HUES48 (cell line): ENCODE measurements at regions not wholly inside any gene's neighbourhood (a gene's known extent, or its start where the extent isn't known, plus 50 kb on each side); places are given as distances from the start of the nearest gene placed in this dataset.

Experiments
- H3K27ac ChIP-seq: one replicate; pipeline ENCODE4 v1.7.0; 2013; ENCODE audit warnings: low read depth, low read length, inconsistent platforms
- H3K27me3 ChIP-seq: 2 replicates; pipeline ENCODE4 v1.6.1; 2013; ENCODE audit warnings: mild to moderate bottlenecking, low read length; ENCODE audit not compliant: control insufficient read depth, insufficient read depth
- H3K36me3 ChIP-seq: 2 replicates; pipeline ENCODE4 v1.6.1; 2013; ENCODE audit warnings: low read length; ENCODE audit not compliant: control insufficient read depth, insufficient read depth
- H3K4me1 ChIP-seq: 2 replicates; pipeline ENCODE4 v1.6.1; 2013; ENCODE audit warnings: mild to moderate bottlenecking, low read length; ENCODE audit not compliant: control insufficient read depth, insufficient read depth
- H3K4me3 ChIP-seq: 2 replicates; pipeline ENCODE4 v1.5.1; 2013; ENCODE audit warnings: mild to moderate bottlenecking, low read depth, low read length
- H3K9ac ChIP-seq: 2 replicates; pipeline ENCODE4 v1.6.1; 2013; ENCODE audit warnings: mild to moderate bottlenecking, low read depth, low read length, moderate library complexity
- H3K9me3 ChIP-seq: 2 replicates; pipeline ENCODE4 v1.6.1; 2013; ENCODE audit warnings: low read length; ENCODE audit not compliant: control insufficient read depth, insufficient read depth

DNA sequence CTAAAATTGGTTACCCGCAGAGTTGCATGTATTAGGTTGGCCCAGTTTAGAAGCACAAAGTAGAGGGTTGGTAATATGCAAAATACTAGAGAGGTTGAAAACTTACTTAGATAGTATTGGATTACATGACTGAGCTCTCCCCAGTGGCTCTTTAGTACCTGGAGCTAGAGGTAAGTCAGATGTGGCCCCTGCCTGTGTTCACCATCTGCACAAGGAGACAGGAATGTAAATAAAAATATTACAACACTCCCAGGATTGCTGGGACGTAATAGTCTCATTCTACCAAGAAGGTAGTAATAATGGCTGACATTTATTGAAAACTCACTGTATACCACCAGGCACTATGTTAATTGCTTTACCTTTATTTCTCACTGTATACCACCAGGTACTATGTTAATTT lies 129.6 kb downstream of the SLC17A6 start:
- no peak overlapping the region for H3K27ac ChIP-seq
- H3K9me3 ChIP-seq = no peaks in the 10 kb centered on the region
- no peak overlapping the region for H3K4me3 ChIP-seq
- no peaks in the 10 kb centered on the region for H3K36me3 ChIP-seq
- H3K27me3 ChIP-seq = no peaks in the 10 kb centered on the region
- no peak overlapping the region for H3K9ac ChIP-seq
- H3K4me1 ChIP-seq = no peaks in the 10 kb centered on the region

DNA sequence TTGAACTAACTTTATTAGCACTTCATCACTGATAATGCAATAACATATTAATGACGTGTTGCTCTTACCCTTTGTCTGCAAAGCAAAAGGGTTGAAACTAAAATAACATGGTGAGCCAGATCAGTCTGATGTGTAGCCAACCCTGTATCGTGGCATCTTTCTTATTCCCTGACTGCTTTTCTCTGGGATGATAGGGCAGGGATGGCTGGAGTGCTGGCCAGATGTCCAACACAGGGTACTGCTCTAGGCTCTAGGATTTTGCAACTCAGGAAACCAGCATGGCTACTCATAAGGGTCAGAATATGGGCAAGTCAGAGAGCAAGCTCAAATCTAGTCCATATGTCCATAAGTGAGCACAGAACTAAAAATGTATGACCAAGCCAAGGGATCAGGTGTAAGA lies 129.1 kb downstream of the SLC17A6 start:
- Histone ChIP-seq H3K36me3 (no peaks in the 10 kb centered on the region), H3K4me3 (no peak overlapping the region), H3K9ac (no peak overlapping the region), H3K9me3 (no peaks in the 10 kb centered on the region), H3K4me1 (no peaks in the 10 kb centered on the region), H3K27me3 (no peaks in the 10 kb centered on the region), H3K27ac (no peak overlapping the region)

DNA sequence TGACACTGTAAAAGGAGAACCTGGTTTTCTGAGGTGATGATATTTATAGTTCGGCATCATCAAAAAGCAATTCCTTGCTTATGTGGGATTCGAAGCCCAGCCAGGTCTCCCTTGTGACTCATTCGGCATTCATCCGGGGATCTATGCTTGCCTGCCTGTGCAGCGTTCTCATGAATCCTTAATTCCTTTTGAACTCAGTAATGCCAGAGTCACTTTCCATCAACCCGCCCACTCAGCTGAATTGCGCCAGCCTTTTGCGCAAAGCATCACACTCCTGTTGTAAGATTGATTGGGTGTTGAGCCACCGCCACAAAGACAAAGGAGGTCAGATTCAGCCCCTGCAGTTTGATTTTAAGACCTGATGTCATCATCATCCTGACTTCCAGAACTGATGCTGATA lies 128.6 kb downstream of the SLC17A6 start:
- Histone ChIP-seq H3K4me3 (no peak overlapping the region), H3K27ac (no peak overlapping the region), H3K4me1 (no peaks in the 10 kb centered on the region), H3K36me3 (no peaks in the 10 kb centered on the region), H3K27me3 (no peaks in the 10 kb centered on the region), H3K9ac (no peak overlapping the region), H3K9me3 (no peaks in the 10 kb centered on the region)

- H3K36me3 ChIP-seq = no peaks in the 10 kb centered on the region
- no peak overlapping the region for H3K4me3 ChIP-seq
- H3K27me3 ChIP-seq = no peaks in the 10 kb centered on the region
- no peak overlapping the region for H3K27ac ChIP-seq
- no peaks in the 10 kb centered on the region for H3K9me3 ChIP-seq
- H3K4me1 ChIP-seq = no peaks in the 10 kb centered on the region
- no peak overlapping the region for H3K9ac ChIP-seq
Observed at GRCh38 chr11:22466351-22466750, 128.2 kb downstream of the SLC17A6 start.

DNA sequence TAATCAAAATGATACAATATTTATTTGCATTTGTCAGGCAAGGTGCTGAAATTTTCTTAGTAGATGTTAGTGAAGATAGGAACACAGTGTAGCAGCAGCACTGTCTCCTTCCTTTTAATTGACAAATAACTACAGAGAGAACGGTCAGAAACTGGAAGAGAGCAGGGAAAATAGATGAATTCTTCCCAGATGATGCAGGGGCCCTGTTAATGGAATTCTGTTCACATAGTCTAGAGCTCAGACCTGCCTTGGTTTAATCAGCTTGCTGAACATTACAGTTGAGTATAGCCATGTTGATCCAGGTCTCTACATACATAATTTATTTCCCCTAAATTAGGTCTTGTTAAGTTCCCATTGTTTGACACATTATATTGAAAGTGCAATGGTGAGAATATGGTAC lies 127.4 kb downstream of the SLC17A6 start:
- Histone ChIP-seq H3K4me3 (no peak overlapping the region), H3K9ac (no peak overlapping the region), H3K27me3 (no peaks in the 10 kb centered on the region), H3K9me3 (no peaks in the 10 kb centered on the region), H3K36me3 (no peaks in the 10 kb centered on the region), H3K4me1 (no peaks in the 10 kb centered on the region), H3K27ac (no peak overlapping the region)

- Histone ChIP-seq H3K4me1 (peaks cover 3% of the 10 kb centered on the region; the same call in 1 of the 2 replicates), H3K27me3 (no peaks in the 10 kb centered on the region), H3K4me3 (no peak overlapping the region), H3K27ac (no peak overlapping the region), H3K9me3 (no peaks in the 10 kb centered on the region), H3K36me3 (no peaks in the 10 kb centered on the region), H3K9ac (no peak overlapping the region)
Observed at GRCh38 chr11:22461626-22462025, 123.4 kb downstream of the SLC17A6 start.

DNA sequence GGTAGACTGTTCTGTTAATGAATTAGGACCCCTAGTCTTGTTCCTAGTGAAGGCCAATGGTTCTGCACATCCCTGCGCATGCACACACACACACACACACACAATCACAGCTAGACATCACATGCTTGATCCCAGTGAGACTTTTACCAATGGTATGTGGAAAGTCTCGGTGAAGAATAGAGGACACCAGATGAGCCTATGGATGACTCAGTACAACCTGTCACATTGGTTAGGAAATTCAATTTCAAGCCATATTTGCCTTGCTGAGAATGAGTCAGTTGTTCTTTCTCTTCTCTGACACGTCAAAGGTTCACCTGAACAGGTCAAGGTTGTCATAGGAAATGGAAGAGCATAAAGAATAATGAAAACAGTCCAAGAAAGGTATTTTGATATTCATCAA lies 122.0 kb downstream of the SLC17A6 start:
- Histone ChIP-seq H3K36me3 (no peaks in the 10 kb centered on the region), H3K4me1 (peaks cover 3% of the 10 kb centered on the region; the same call in 1 of the 2 replicates), H3K27me3 (no peaks in the 10 kb centered on the region), H3K9me3 (no peaks in the 10 kb centered on the region), H3K4me3 (no peak overlapping the region), H3K9ac (no peak overlapping the region), H3K27ac (no peak overlapping the region)

DNA sequence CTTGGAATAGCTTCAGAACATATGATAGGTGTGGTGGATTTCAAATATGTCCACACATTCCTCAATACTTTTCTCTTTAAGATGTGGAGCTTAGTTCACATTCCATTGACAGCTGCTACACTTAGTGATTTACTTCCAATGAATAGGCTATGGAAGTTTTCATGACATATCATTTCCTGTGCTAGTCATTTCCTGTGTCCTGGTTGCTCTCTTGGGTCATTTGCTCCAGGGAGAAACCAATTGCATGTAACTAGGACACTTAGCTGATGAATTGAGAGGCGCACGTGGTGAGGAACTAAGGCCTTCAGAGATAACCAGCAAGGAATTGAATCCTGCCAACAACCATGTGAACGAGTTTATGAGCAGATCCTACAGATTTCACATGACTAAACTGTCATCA lies 120.9 kb downstream of the SLC17A6 start:
- Histone ChIP-seq H3K27me3 (no peaks in the 10 kb centered on the region), H3K9me3 (no peaks in the 10 kb centered on the region), H3K4me1 (peaks cover 3% of the 10 kb centered on the region; the same call in 1 of the 2 replicates), H3K9ac (no peak overlapping the region), H3K27ac (no peak overlapping the region), H3K36me3 (no peaks in the 10 kb centered on the region), H3K4me3 (no peak overlapping the region)

DNA sequence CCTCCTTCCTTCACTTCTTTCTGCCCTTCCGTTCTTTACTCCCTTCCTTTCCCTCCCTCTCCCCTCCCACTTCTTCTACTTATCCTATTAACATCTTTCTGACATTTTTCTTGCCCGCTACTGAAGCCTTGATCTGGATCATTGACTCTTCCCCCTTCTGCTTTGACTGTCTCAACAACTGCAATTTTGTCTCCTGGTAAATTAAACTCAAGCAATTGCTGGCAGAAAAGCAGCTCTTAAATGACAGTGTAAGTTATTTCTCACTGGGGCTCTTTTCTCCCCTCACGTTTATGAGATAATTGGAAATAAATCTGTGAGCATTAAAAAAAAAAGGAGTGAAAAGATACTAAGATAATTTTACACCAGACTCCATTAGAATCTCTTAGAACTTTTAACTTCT lies 120.0 kb downstream of the SLC17A6 start:
- Histone ChIP-seq H3K27me3 (no peaks in the 10 kb centered on the region), H3K9ac (no peak overlapping the region), H3K4me3 (no peak overlapping the region), H3K36me3 (no peaks in the 10 kb centered on the region), H3K9me3 (no peaks in the 10 kb centered on the region), H3K4me1 (peaks cover 3% of the 10 kb centered on the region; the same call in 1 of the 2 replicates), H3K27ac (no peak overlapping the region)

- H3K4me1 ChIP-seq = peaks cover 3% of the 10 kb centered on the region; the same call in 1 of the 2 replicates
- no peaks in the 10 kb centered on the region for H3K9me3 ChIP-seq
- H3K9ac ChIP-seq = no peak overlapping the region
- H3K4me3 ChIP-seq = no peak overlapping the region
- no peaks in the 10 kb centered on the region for H3K27me3 ChIP-seq
- no peak overlapping the region for H3K27ac ChIP-seq
- H3K36me3 ChIP-seq = no peaks in the 10 kb centered on the region
Observed at GRCh38 chr11:22456993-22457762, 119.0 kb downstream of the SLC17A6 start.

DNA sequence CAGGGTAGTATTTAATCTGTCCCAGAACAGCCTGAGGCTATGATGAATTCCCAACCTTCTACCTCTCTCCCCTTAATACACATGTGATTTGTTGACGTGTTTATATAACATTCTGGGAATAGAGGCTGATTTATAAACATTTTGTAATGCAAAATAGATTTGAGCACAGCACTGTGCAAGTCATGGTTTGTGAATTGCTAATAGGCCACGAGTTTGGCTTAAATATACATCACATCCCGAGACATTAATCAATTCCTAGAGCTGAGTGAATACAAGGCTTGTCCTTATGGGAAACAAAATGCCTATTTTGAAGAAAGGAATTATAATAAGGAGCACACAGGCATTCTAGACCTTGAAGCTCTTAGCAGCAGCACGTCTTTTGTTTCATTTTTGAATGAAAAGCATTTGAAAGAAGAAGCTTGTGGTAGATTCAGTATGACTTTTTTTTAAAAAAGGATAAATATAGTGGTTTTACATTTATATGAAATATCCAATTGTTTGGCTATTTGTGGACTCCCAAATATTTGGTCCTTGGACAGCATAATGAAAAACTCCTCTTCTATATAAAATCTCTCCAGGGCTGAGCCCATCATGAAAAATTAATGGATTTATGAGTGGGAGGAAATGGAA lies 116.4 kb downstream of the SLC17A6 start:
- no peaks in the 10 kb centered on the region for H3K9me3 ChIP-seq
- no peak overlapping the region for H3K27ac ChIP-seq
- no peaks in the 10 kb centered on the region for H3K27me3 ChIP-seq
- H3K9ac ChIP-seq = no peak overlapping the region
- H3K4me3 ChIP-seq = no peak overlapping the region
- peaks cover 6% of the 10 kb centered on the region; the same call in 1 of the 2 replicates for H3K4me1 ChIP-seq
- no peaks in the 10 kb centered on the region for H3K36me3 ChIP-seq
